GM12891 (cell line): ENCODE measurements at regions not wholly inside any gene's neighbourhood (a gene's known extent, or its start where the extent isn't known, plus 50 kb on each side); places are given as distances from the start of the nearest gene placed in this dataset.
"Not testable (repeated sequence)": the region's sequence is repeated elsewhere in the genome, so short reads cannot be mapped to it uniquely, and the experiment has no call there.

Experiments used
- DNase-seq: peaks from one replicate; pipeline ENCODE4 v3.0.0; 2011; ENCODE audit warnings: low spot score; ENCODE audit not compliant: insufficient read length
- FAIRE-seq: peaks from 2 replicates; lab custom pipeline; 2011; peaks lifted over from hg19 to GRCh38; lab: Jason Lieb, UNC
- PAX5 ChIP-seq: IDR thresholded peaks from 2 replicates; pipeline ENCODE4 v1.6.1; 2011; ENCODE audit warnings: low read length, moderate library complexity, mild to moderate bottlenecking; ENCODE audit not compliant: insufficient read depth, severe bottlenecking
- POLR2A ChIP-seq: IDR thresholded peaks from 2 replicates; pipeline ENCODE4 v1.6.1; 2011; ENCODE audit warnings: low read depth, low read length, control low read depth
- POLR2AphosphoS5 ChIP-seq: IDR thresholded peaks from 2 replicates; pipeline ENCODE4 v1.6.1; 2011; ENCODE audit warnings: low read depth, low read length, control low read depth
- POU2F2 ChIP-seq: IDR thresholded peaks from 2 replicates; pipeline ENCODE4 v1.6.1; 2011; ENCODE audit warnings: low read depth, mild to moderate bottlenecking, control low read depth, low read length, moderate library complexity
- SPI1 ChIP-seq: IDR thresholded peaks from 2 replicates; pipeline ENCODE4 v1.6.1; 2011; ENCODE audit warnings: low read depth, low read length, control low read depth
- TAF1 ChIP-seq: IDR thresholded peaks from 2 replicates; pipeline ENCODE4 v1.6.1; 2011; ENCODE audit warnings: low read depth, low read length, control low read depth

DNA sequence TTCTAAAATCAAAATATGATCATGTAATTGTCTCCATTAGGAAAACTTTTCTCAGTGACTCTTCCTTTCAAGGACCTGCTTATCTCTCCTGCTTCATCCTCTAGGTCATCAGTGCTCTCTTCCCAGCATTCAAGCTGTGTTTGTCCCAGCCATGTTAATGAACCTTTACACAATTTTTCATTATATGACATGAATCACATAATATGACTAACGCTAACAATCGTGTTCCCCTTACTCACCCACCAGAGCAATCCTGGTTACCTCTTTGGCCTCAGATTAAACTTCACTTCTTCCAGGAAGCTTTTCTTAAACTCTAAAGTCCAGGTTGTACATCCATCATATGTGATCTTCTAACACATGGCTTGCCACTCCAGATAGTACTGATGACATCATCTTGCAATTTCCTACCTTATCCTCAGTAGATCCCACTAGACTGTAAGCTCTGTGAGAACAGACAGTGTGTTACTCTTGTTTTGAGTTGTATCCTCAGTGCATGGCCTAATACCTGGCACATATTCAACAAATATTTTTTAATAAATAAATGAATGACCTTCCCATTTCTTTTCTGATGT lies 882.9 kb upstream of the ZEB2 start:
- TF ChIP-seq PAX5 = no peak
- TF ChIP-seq POLR2AphosphoS5 = no peak
- TF ChIP-seq POU2F2 = no peak
- no peak for TF ChIP-seq TAF1
- no peak for TF ChIP-seq SPI1
- no peak for TF ChIP-seq POLR2A
- DNase-seq (no peak), FAIRE-seq (no peak)

GRCh38 chr2:145399131-145399530 lies 879.2 kb upstream of the ZEB2 start:
- DNase-seq = no peak
- no peak for FAIRE-seq
- TF ChIP-seq POU2F2 = no peak

DNA sequence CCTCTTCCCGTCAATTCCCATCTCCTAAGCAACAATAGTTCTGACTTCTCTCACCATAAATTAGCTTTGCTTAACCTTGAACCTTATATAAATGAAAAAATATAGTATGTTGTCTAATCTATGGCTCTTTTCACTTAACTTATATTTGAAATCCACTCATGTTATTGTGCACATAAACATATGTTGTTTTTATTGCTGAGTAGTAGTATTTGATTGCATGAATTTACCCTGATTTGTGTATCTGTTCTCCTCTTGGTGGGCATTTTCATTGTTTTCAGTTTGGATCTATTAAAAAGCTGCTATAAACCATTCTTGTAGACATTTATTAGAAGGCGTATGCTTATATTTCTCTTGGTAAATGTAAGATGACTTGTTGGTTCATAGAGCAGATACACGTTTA lies 874.3 kb upstream of the ZEB2 start:
- no peak for FAIRE-seq
- TF ChIP-seq SPI1 = no peak
- TF ChIP-seq POU2F2 = no peak
- no peak for TF ChIP-seq POLR2A
- no peak for TF ChIP-seq PAX5
- no peak for TF ChIP-seq POLR2AphosphoS5
- no peak for TF ChIP-seq TAF1

DNA sequence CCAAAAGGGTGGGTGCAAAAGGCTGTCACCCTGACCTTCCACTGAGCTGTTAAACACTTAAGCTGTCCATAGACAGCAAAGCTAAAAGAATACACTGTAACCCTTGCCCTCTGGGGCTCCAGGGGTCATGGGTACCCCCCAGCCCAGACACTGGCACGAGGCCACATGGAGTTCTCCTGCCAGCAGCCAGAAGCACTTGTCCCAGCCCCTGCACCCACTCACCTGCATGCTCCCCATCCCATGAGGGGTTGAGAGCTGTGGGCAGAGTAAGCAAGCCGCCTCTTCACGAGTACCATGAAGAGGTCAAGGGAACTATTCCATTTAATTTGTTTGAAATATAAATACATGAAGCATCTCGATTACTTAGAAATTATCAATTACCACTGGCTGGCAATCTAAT lies 867.1 kb upstream of the ZEB2 start:
- DNase-seq (no peak), FAIRE-seq (no peak)
- TF ChIP-seq POU2F2 (no peak), TAF1 (no peak), PAX5 (no peak), POLR2AphosphoS5 (no peak), POLR2A (no peak), SPI1 (no peak)

More for the DNA sequence above, 874.3 kb upstream of the ZEB2 start:
- no peak for DNase-seq

- FAIRE-seq (no peak), DNase-seq (no peak)
- no peak for TF ChIP-seq TAF1
- no peak for TF ChIP-seq POLR2AphosphoS5
- TF ChIP-seq POLR2A = no peak
- TF ChIP-seq POU2F2 = no peak
- TF ChIP-seq SPI1 = no peak
- no peak for TF ChIP-seq PAX5
Measured at GRCh38 chr2:145383961-145384360, 864.0 kb upstream of the ZEB2 start.

- DNase-seq (no peak), FAIRE-seq (no peak)
- TF ChIP-seq POLR2A (no peak), PAX5 (no peak), POLR2AphosphoS5 (no peak), POU2F2 (no peak), TAF1 (no peak), SPI1 (no peak)
Measured at GRCh38 chr2:145380436-145381017, 860.6 kb upstream of the ZEB2 start.

- no peak for TF ChIP-seq PAX5
- TF ChIP-seq TAF1 = no peak
- no peak for TF ChIP-seq SPI1
- no peak for TF ChIP-seq POLR2AphosphoS5
- TF ChIP-seq POU2F2 = no peak
- TF ChIP-seq POLR2A = no peak
- FAIRE-seq = no peak
- DNase-seq = no peak
Measured at GRCh38 chr2:145379934-145380333, 860.0 kb upstream of the ZEB2 start.

DNA sequence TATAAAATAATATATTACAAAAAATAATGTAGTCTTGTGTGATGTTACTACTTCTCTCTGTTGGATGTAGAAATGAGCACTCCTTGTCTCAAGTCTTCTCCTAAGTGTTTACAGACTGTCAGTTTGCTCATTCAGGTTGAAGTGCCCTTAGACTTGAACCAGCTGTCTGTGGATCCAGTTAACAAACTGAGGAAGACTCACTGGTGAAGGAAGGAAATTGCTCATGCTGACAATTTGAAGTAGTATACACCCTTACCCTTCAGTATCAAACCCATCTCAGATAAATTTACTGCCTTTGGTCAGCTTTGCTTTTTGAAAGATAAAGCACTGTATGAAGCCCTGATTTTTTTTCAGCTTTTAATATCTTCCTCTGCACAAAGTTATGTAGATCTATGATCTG lies 854.2 kb upstream of the ZEB2 start:
- no peak for FAIRE-seq
- no peak for DNase-seq

DNA sequence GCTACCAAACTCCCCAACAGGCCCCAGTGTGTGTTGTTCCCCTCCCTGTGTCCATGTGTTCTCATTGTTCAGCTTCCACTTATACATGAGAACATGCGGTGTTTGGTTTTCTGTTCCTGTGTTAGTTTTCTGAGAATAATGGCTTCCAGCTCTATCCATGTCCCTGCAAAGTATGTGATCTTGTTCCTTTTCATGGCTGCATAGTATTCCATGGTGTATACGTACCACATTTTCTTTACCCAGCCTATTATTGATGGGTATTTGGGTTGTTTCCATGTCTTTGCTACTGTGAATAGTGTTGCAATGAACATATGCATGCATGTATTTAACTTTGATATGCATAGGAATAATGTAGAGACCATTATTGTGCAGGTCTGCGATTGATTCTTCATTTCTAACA lies 847.4 kb upstream of the ZEB2 start:
- not testable (repeated sequence) for FAIRE-seq, DNase-seq

More for the DNA sequence above, 854.2 kb upstream of the ZEB2 start:
- TF ChIP-seq POLR2A (no peak), POLR2AphosphoS5 (no peak), POU2F2 (no peak), TAF1 (no peak), PAX5 (no peak), SPI1 (no peak)

GRCh38 chr2:145366341-145366740 lies 846.4 kb upstream of the ZEB2 start:
- FAIRE-seq (no peak), DNase-seq (no peak)
- TF ChIP-seq SPI1 = no peak
- TF ChIP-seq TAF1 = no peak
- no peak for TF ChIP-seq POLR2AphosphoS5
- TF ChIP-seq PAX5 = no peak
- TF ChIP-seq POU2F2 = no peak
- TF ChIP-seq POLR2A = no peak

GRCh38 chr2:145360129-145360790 lies 840.3 kb upstream of the ZEB2 start:
- DNase-seq (no peak), FAIRE-seq (no peak)
- TF ChIP-seq TAF1 (no peak), POLR2AphosphoS5 (no peak), POLR2A (no peak), SPI1 (no peak), PAX5 (no peak), POU2F2 (no peak)
